ENCODE measurements at regions not wholly inside any gene's neighbourhood (a gene's known extent, or its start where the extent isn't known, plus 50 kb on each side); places are given as distances from the start of the nearest gene placed in this dataset.

DNA sequence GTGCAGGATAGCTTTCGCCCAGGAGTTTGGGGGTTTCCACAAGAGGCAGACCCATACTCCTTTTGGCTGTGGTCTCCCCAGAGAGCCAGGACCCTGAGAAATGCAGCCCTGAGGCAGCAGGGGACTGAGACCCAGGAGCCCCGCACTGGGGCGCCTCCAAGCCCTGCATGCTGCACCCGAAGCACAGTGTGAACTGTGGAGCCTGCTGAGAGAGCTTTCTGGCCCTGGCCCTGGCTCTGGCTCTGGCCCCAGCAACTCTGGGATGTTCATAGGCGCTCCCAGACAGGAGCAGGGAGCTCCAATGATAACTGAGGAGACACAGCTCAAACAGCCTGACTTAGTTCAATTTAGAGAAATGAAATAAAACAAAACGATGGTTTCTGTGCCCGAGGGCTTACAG lies 96.4 kb upstream of the TEX51 start:
- Histone ChIP-seq H3K9me3 (ENCODE audit: control insufficient read depth in 2 of 3, low read length in 3 of 3) (no peaks in the 10 kb centered on the region), H3K27me3 (ENCODE audit: control insufficient read depth in 2 of 2, insufficient read depth in 2 of 2, low read length in 2 of 2) (no peaks in the 10 kb centered on the region), H3K27ac (ENCODE audit: low read depth, low read length) (no peak overlapping the region), H3K36me3 (ENCODE audit: control insufficient read depth in 2 of 3, insufficient read depth in 3 of 3, low read length in 3 of 3) (no peaks in the 10 kb centered on the region), H3K4me3 (ENCODE audit: low read length) (no peak overlapping the region), H3K4me1 (ENCODE audit: control insufficient read depth in 2 of 2, insufficient read depth in 2 of 2, low read length in 2 of 2) (no peaks in the 10 kb centered on the region)
- Mint-ChIP-seq H3K9me3 (no peaks in the 10 kb centered on the region), H3K36me3 (no peaks in the 10 kb centered on the region), H3K4me3 (no peak overlapping the region), H3K4me1 (no peaks in the 10 kb centered on the region), H3K27ac (no peak overlapping the region), H3K27me3 (peaks cover 0 to 13% (median 3%) of the 10 kb centered on the region in 5 donors)
- ATAC-seq: no peak
- DNase-seq: no peak
- CTCF ChIA-PET: no interaction called here
- intact Hi-C loops (cut with micrococcal nuclease): no loop called here
- POLR2A ChIA-PET: no interaction called here

DNA sequence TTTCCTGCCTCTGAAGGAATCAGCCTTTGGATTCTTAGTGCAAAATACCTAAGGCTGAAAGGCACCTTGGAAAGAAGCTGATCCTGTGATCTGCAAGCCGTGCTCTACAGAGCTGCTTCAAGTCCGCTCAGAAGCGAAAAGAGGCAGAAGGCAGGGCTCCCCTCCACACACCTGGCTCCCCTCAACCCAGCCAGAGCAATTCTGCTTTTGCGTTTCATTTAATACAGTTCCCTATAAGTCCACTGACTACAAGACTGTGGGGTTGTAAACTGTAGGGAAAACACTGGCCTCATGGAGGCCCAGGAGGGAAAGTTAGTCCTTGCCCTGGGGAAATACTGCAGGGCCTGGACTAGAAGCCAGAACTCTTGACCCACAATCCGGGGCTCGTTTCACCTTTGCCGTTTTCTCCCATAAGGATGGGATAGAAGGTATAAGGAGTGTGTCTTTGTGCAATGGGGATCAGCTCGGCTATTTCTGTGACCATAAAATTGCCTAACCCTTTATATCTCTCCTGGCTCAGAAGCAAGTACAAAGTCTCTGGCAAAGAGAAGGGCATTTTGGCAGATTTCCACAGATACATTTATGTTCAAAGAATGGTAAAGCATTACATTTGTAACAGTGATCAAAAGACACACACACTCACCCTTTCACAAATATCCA lies 95.8 kb upstream of the TEX51 start:
- Mint-ChIP-seq H3K27ac (no peak overlapping the region), H3K27me3 (peaks cover 0 to 14% (median 7%) of the 10 kb centered on the region in 5 donors), H3K9me3 (no peaks in the 10 kb centered on the region), H3K36me3 (no peaks in the 10 kb centered on the region), H3K4me1 (no peaks in the 10 kb centered on the region), H3K4me3 (no peak overlapping the region)
- no peak overlapping the region for H3K4me3 ChIP-seq (ENCODE audit: low read length)
- no peaks in the 10 kb centered on the region for H3K4me1 ChIP-seq (ENCODE audit: control insufficient read depth in 2 of 2, insufficient read depth in 2 of 2, low read length in 2 of 2)
- H3K27ac ChIP-seq (ENCODE audit: low read depth, low read length): no peak overlapping the region
- CTCF ChIA-PET: no interaction called here
- ATAC-seq (no peak), DNase-seq (no peak)
- POLR2A ChIA-PET: no interaction called here
- intact Hi-C loops (cut with micrococcal nuclease): no loop called here
- H3K27me3 ChIP-seq (ENCODE audit: control insufficient read depth in 2 of 2, insufficient read depth in 2 of 2, low read length in 2 of 2): no peaks in the 10 kb centered on the region
- H3K36me3 ChIP-seq (ENCODE audit: control insufficient read depth in 2 of 3, insufficient read depth in 3 of 3, low read length in 3 of 3): no peaks in the 10 kb centered on the region
- H3K9me3 ChIP-seq (ENCODE audit: control insufficient read depth in 2 of 3, low read length in 3 of 3): no peaks in the 10 kb centered on the region

DNA sequence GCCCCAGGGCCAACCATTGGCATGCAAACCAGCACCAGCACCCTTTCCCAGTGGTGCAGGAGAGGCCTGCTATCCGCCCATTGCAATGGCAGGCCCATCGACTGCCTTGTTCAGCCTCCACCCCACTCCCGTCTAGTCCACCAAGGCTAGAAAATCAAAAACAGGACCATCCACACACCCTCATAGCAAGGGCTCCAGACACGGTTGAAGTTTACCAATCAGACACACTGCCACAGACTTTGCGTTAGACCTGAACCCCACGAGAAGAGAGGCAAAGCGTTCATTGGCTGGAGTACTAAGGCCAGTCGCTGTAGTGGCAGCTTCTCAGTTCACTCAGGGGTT lies 95.3 kb upstream of the TEX51 start:
- ChIA-PET CTCF (no interaction called here), POLR2A (no interaction called here)
- Histone ChIP-seq H3K27ac (ENCODE audit: low read depth, low read length) (no peak overlapping the region), H3K4me1 (ENCODE audit: control insufficient read depth in 2 of 2, insufficient read depth in 2 of 2, low read length in 2 of 2) (no peaks in the 10 kb centered on the region), H3K4me3 (ENCODE audit: low read length) (no peak overlapping the region), H3K27me3 (ENCODE audit: control insufficient read depth in 2 of 2, insufficient read depth in 2 of 2, low read length in 2 of 2) (no peaks in the 10 kb centered on the region), H3K9me3 (ENCODE audit: control insufficient read depth in 2 of 3, low read length in 3 of 3) (no peaks in the 10 kb centered on the region), H3K36me3 (ENCODE audit: control insufficient read depth in 2 of 3, insufficient read depth in 3 of 3, low read length in 3 of 3) (no peaks in the 10 kb centered on the region)
- Mint-ChIP-seq H3K27ac (no peak overlapping the region), H3K27me3 (peaks cover 0 to 12% (median 7%) of the 10 kb centered on the region in 5 donors), H3K4me3 (no peak overlapping the region), H3K36me3 (no peaks in the 10 kb centered on the region), H3K4me1 (no peaks in the 10 kb centered on the region), H3K9me3 (no peaks in the 10 kb centered on the region)
- intact Hi-C loops (cut with micrococcal nuclease): no loop called here
- ATAC-seq (no peak), DNase-seq (no peak)

DNA sequence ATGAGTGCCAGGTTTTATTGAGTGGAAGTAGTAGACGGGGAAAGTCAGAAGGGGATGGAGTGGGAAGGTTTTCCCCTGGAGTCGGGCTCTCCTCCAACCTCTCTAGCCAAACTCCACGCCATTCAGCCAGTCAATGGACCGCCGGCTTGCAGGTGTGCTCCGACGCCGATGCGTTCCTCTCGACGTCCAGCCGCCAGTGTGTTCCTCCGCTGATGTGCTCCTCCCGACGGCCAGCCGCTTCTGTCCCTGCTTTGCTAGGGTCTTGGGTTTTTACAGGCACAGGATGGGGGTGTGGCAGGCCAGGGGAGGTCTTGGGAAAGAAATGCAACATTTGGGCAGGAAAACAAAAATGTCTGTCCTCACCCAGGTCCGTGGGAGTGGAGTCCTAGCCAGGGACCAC lies 94.3 kb upstream of the TEX51 start:
- peaks cover 0 to 14% (median 7%) of the 10 kb centered on the region in 5 donors for H3K27me3 Mint-ChIP-seq
- no peak overlapping the region for H3K4me3 Mint-ChIP-seq
- CTCF ChIA-PET: no interaction called here
- Histone ChIP-seq H3K4me3 (ENCODE audit: low read length) (no peak overlapping the region), H3K27ac (ENCODE audit: low read depth, low read length) (no peak overlapping the region), H3K36me3 (ENCODE audit: control insufficient read depth in 2 of 3, insufficient read depth in 3 of 3, low read length in 3 of 3) (no peaks in the 10 kb centered on the region), H3K27me3 (ENCODE audit: control insufficient read depth in 2 of 2, insufficient read depth in 2 of 2, low read length in 2 of 2) (no peaks in the 10 kb centered on the region), H3K9me3 (ENCODE audit: control insufficient read depth in 2 of 3, low read length in 3 of 3) (no peaks in the 10 kb centered on the region), H3K4me1 (ENCODE audit: control insufficient read depth in 2 of 2, insufficient read depth in 2 of 2, low read length in 2 of 2) (no peaks in the 10 kb centered on the region)
- intact Hi-C loops (cut with micrococcal nuclease): no loop called here
- no peak overlapping the region for H3K27ac Mint-ChIP-seq
- H3K36me3 Mint-ChIP-seq: no peaks in the 10 kb centered on the region
- H3K9me3 Mint-ChIP-seq: no peaks in the 10 kb centered on the region
- no peak for ATAC-seq
- no peaks in the 10 kb centered on the region for H3K4me1 Mint-ChIP-seq
- DNase-seq: no peak
- POLR2A ChIA-PET: no interaction called here

DNA sequence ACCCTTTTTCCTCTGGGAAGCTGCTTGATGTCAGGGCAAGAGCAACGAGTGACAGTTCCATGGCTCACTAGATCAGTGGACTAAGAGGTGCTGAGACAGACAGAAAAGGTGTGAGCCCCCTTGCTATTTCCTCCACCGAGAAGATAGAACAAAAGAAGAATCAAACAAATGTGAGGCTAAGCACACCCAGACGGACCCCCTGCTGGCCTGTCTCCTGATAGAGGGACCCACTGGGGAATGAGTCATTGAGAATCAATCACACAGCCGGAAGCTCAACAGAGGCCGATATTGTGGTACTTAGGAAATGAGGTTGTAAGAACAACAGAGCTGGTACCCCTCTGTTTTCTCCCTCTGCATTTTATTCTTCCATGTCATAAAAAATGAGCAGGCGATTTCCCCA lies 89.8 kb upstream of the TEX51 start:
- H3K27me3 ChIP-seq (ENCODE audit: control insufficient read depth in 2 of 2, insufficient read depth in 2 of 2, low read length in 2 of 2): no peaks in the 10 kb centered on the region
- Mint-ChIP-seq H3K27ac (no peak overlapping the region), H3K27me3 (peaks cover 7 to 21% (median 9%) of the 10 kb centered on the region in 5 donors), H3K9me3 (peaks cover 0 to 5% (median 0%) of the 10 kb centered on the region in 11 donors), H3K36me3 (no peaks in the 10 kb centered on the region), H3K4me1 (no peaks in the 10 kb centered on the region), H3K4me3 (no peak overlapping the region)
- H3K36me3 ChIP-seq (ENCODE audit: control insufficient read depth in 2 of 3, insufficient read depth in 3 of 3, low read length in 3 of 3): no peaks in the 10 kb centered on the region
- no peak for ATAC-seq
- H3K27ac ChIP-seq (ENCODE audit: low read depth, low read length): no peak overlapping the region
- H3K4me1 ChIP-seq (ENCODE audit: control insufficient read depth in 2 of 2, insufficient read depth in 2 of 2, low read length in 2 of 2): no peaks in the 10 kb centered on the region
- no peak overlapping the region for H3K4me3 ChIP-seq (ENCODE audit: low read length)
- H3K9me3 ChIP-seq (ENCODE audit: control insufficient read depth in 2 of 3, low read length in 3 of 3): no peaks in the 10 kb centered on the region
- DNase-seq: no peak
- POLR2A ChIA-PET: no interaction called here
- CTCF ChIA-PET: no interaction called here
- intact Hi-C loops (cut with micrococcal nuclease): no loop called here

DNA sequence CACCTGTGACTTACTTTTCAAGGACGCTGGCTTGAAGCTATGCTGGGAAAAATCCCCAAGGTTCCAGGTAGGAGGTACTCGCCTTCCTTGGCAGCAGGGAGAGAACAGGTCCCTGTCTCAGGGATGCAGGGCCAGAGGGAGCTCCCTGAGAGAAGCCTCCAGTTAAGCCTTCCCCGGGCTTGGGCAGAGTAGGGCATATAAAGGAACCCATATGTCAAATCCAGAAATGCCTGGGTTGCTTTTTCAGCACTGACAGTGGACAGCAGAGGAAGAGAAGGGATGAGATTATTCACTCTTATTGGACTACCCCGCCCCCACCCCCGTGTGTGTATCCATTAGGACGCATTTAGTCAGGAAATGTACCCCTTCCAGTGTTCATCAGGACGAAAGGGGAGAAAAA lies 89.3 kb upstream of the TEX51 start:
- no peak overlapping the region for H3K4me3 ChIP-seq (ENCODE audit: low read length)
- ChIA-PET POLR2A (no interaction called here), CTCF (no interaction called here)
- H3K9me3 ChIP-seq (ENCODE audit: control insufficient read depth in 2 of 3, low read length in 3 of 3): no peaks in the 10 kb centered on the region
- H3K4me1 ChIP-seq (ENCODE audit: control insufficient read depth in 2 of 2, insufficient read depth in 2 of 2, low read length in 2 of 2): no peaks in the 10 kb centered on the region
- no peaks in the 10 kb centered on the region for H3K27me3 ChIP-seq (ENCODE audit: control insufficient read depth in 2 of 2, insufficient read depth in 2 of 2, low read length in 2 of 2)
- no peak overlapping the region for H3K27ac ChIP-seq (ENCODE audit: low read depth, low read length)
- H3K4me3 Mint-ChIP-seq: no peak overlapping the region
- no peaks in the 10 kb centered on the region for H3K36me3 ChIP-seq (ENCODE audit: control insufficient read depth in 2 of 3, insufficient read depth in 3 of 3, low read length in 3 of 3)
- peaks cover 7 to 22% (median 13%) of the 10 kb centered on the region in 5 donors for H3K27me3 Mint-ChIP-seq
- intact Hi-C loops (cut with micrococcal nuclease): no loop called here
- peaks cover 0 to 5% (median 0%) of the 10 kb centered on the region in 11 donors for H3K9me3 Mint-ChIP-seq
- no peak overlapping the region for H3K27ac Mint-ChIP-seq
- no peak for ATAC-seq
- no peaks in the 10 kb centered on the region for H3K36me3 Mint-ChIP-seq
- DNase-seq: no peak
- H3K4me1 Mint-ChIP-seq: peaks cover 0 to 1% (median 0%) of the 10 kb centered on the region in 7 donors

DNA sequence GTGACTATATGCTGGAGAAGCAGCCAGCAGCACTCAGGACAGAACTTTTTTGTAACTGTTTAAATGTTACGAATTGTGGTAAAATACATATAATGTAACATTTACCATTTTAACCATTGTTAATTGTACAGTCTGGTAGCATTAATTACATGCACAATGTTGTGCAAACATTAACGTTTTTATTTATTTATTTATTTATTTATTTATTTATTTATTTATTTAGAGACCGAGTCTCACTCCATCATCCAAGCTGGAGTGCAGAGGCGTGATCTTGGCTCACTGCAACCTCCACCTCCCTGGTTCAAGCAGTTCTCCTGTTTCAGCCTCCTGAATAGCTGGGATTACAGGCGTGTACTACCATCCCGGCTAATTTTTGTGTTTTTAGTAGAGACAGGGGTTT lies 88.7 kb upstream of the TEX51 start:
- Mint-ChIP-seq H3K36me3 (no peaks in the 10 kb centered on the region), H3K27ac (no peak overlapping the region), H3K27me3 (peaks cover 9 to 29% (median 17%) of the 10 kb centered on the region in 5 donors), H3K9me3 (peaks cover 0 to 7% (median 0%) of the 10 kb centered on the region in 11 donors), H3K4me3 (no peak overlapping the region), H3K4me1 (peaks cover 0 to 1% (median 0%) of the 10 kb centered on the region in 7 donors)
- no peaks in the 10 kb centered on the region for H3K36me3 ChIP-seq (ENCODE audit: control insufficient read depth in 2 of 3, insufficient read depth in 3 of 3, low read length in 3 of 3)
- ChIA-PET POLR2A (no interaction called here), CTCF (no interaction called here)
- DNase-seq (no peak), ATAC-seq (no peak)
- H3K27me3 ChIP-seq (ENCODE audit: control insufficient read depth in 2 of 2, insufficient read depth in 2 of 2, low read length in 2 of 2): no peaks in the 10 kb centered on the region
- no peak overlapping the region for H3K27ac ChIP-seq (ENCODE audit: low read depth, low read length)
- H3K4me3 ChIP-seq (ENCODE audit: low read length): no peak overlapping the region
- H3K4me1 ChIP-seq (ENCODE audit: control insufficient read depth in 2 of 2, insufficient read depth in 2 of 2, low read length in 2 of 2): no peaks in the 10 kb centered on the region
- no peaks in the 10 kb centered on the region for H3K9me3 ChIP-seq (ENCODE audit: control insufficient read depth in 2 of 3, low read length in 3 of 3)
- intact Hi-C loops (cut with micrococcal nuclease): no loop called here

Data from naive thymus-derived CD4-positive, alpha-beta T cell (primary cell).